Type B pancreatic cell (in vitro differentiated cells): ENCODE measurements at regions not wholly inside any gene's neighbourhood (a gene's known extent, or its start where the extent isn't known, plus 50 kb on each side); places are given as distances from the start of the nearest gene placed in this dataset.

Experiments
- DNase-seq: peaks from one replicate; pipeline ENCODE4 v3.0.0; 2021; ENCODE audit warnings: mixed read lengths; ENCODE audit not compliant: unreplicated experiment; ENCODE audit errors: extremely low spot score
- H3K27ac Mint-ChIP-seq: 2 replicates; pipeline ENCODE4 v1.8.0; 2021; ENCODE audit warnings: mild to moderate bottlenecking, mixed read lengths
- H3K27me3 Mint-ChIP-seq: 2 replicates; pipeline ENCODE4 v1.8.0; 2021; ENCODE audit warnings: mixed read lengths
- H3K36me3 Mint-ChIP-seq: 2 replicates; pipeline ENCODE4 v1.8.0; 2021; ENCODE audit warnings: mixed read lengths
- H3K4me1 Mint-ChIP-seq: one replicate; pipeline ENCODE4 v1.8.0; 2021; ENCODE audit warnings: mixed read lengths; ENCODE audit not compliant: unreplicated experiment
- H3K4me3 Mint-ChIP-seq: 2 replicates; pipeline ENCODE4 v1.8.0; 2021; ENCODE audit warnings: mild to moderate bottlenecking, mixed read lengths
- H3K9me3 Mint-ChIP-seq: 2 replicates; pipeline ENCODE4 v1.8.0; 2021; ENCODE audit warnings: mixed read lengths
- CTCF ChIP-seq: fragments of 200-600 bp; sonication (generic); conservative IDR thresholded peaks from 2 replicates; pipeline ENCODE4 v1.5.0; 2021; ENCODE audit warnings: antibody characterized with exemption, mild to moderate bottlenecking

DNA sequence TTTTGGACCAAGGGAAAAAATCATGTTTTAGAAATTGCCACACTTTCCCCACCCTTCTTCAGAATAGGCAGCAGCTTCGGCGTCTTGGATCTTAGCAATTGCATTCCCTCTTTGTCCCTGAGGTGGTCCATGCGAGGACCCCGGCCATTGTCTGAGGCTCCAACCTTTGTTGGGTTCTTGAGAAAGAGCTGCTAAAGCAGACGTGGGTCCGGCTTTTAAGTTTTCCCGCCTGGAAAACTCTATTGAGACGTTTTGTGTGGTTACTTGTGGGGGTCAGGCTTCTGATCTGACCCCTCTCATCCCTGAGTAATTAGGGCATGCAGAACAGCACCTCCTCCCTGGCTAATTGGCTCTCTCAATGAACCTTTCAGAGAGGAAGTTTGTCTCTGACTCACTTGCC, 509.6 kb upstream of the TNC start:
- TF ChIP-seq CTCF: no peak
- peaks cover 2% of the 10 kb centered on the region for H3K27me3 Mint-ChIP-seq
- H3K9me3 Mint-ChIP-seq: no peaks in the 10 kb centered on the region

DNA sequence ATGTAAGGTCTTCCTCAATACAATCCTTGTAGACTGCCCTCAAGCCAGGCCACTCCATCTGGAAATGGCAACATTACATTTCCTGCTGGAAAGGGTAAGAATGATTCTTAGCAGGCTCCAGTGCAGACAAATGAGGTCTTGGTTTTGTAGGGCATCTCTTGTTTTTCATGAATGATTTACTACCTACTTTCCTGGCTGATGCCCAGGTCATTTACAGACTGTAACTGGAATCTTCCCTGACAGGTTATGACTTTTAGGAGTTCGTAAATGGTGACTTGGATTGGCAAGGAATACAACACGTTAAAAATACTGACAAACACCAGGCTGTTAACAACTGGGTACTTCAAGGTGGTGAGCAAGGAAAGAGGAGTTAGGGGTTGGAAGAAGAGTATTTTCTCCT, 510.5 kb upstream of the TNC start:
- Mint-ChIP-seq H3K27me3 (peaks cover 4% of the 10 kb centered on the region), H3K27ac (no peak overlapping the region), H3K36me3 (no peaks in the 10 kb centered on the region), H3K9me3 (no peaks in the 10 kb centered on the region), H3K4me1 (peaks cover 3% of the 10 kb centered on the region), H3K4me3 (no peak overlapping the region)
- no peak for DNase-seq
- TF ChIP-seq CTCF: no peak

More for the DNA sequence above, 509.6 kb upstream of the TNC start:
- no peak overlapping the region for H3K27ac Mint-ChIP-seq
- no peak for DNase-seq
- peaks cover 3% of the 10 kb centered on the region for H3K4me1 Mint-ChIP-seq
- no peak overlapping the region for H3K4me3 Mint-ChIP-seq
- H3K36me3 Mint-ChIP-seq: no peaks in the 10 kb centered on the region

- no peak for DNase-seq
- peaks cover 7% of the 10 kb centered on the region for H3K27me3 Mint-ChIP-seq
- H3K27ac Mint-ChIP-seq: no peak overlapping the region
- no peak for TF ChIP-seq CTCF
- H3K4me1 Mint-ChIP-seq: peaks cover 3% of the 10 kb centered on the region
- no peaks in the 10 kb centered on the region for H3K9me3 Mint-ChIP-seq
- no peaks in the 10 kb centered on the region for H3K36me3 Mint-ChIP-seq
- no peak overlapping the region for H3K4me3 Mint-ChIP-seq
These were observed 512.2 kb upstream of the TNC start for GRCh38 chr9:115629879-115630840.

GRCh38 chr9:115632391-115632790, 514.4 kb upstream of the TNC start:
- Mint-ChIP-seq H3K36me3 (no peaks in the 10 kb centered on the region), H3K9me3 (no peaks in the 10 kb centered on the region), H3K27ac (no peak overlapping the region), H3K27me3 (peaks cover 9% of the 10 kb centered on the region), H3K4me1 (peaks cover 3% of the 10 kb centered on the region), H3K4me3 (no peak overlapping the region)
- DNase-seq: no peak
- no peak for TF ChIP-seq CTCF

- Mint-ChIP-seq H3K27me3 (peaks cover 9% of the 10 kb centered on the region), H3K4me1 (peaks cover 3% of the 10 kb centered on the region), H3K36me3 (no peaks in the 10 kb centered on the region), H3K27ac (no peak overlapping the region), H3K4me3 (no peak overlapping the region), H3K9me3 (no peaks in the 10 kb centered on the region)
- no peak for TF ChIP-seq CTCF
- no peak for DNase-seq
These were observed 515.1 kb upstream of the TNC start for GRCh38 chr9:115633104-115633503.
